Ectodermal cell (in vitro differentiated cells): ENCODE measurements at regions not wholly inside any gene's neighbourhood (a gene's known extent, or its start where the extent isn't known, plus 50 kb on each side); places are given as distances from the start of the nearest gene placed in this dataset.

Experiments
- H3K27ac ChIP-seq: 2 replicates; pipeline ENCODE4 v1.7.0; 2013; ENCODE audit warnings: mild to moderate bottlenecking, low read depth, low read length; ENCODE audit not compliant: insufficient read depth, poor library complexity, severe bottlenecking
- H3K27me3 ChIP-seq: 2 replicates; pipeline ENCODE4 v1.7.0; 2013; ENCODE audit warnings: mild to moderate bottlenecking, low read length; ENCODE audit not compliant: insufficient read depth, control insufficient read depth, poor library complexity, severe bottlenecking
- H3K36me3 ChIP-seq: one replicate; pipeline ENCODE4 v1.7.0; 2013; ENCODE audit warnings: low read length; ENCODE audit not compliant: control insufficient read depth, insufficient read depth
- H3K4me1 ChIP-seq: one replicate; pipeline ENCODE4 v1.7.0; 2013; ENCODE audit warnings: low read length; ENCODE audit not compliant: control insufficient read depth, insufficient read depth
- H3K4me3 ChIP-seq: 2 replicates; pipeline ENCODE4 v1.7.0; 2013; ENCODE audit warnings: low read depth, low read length, control low read depth; ENCODE audit not compliant: insufficient read depth
- H3K9me3 ChIP-seq: 2 replicates; pipeline ENCODE4 v1.7.0; 2013; ENCODE audit warnings: mild to moderate bottlenecking, low read length, moderate library complexity; ENCODE audit not compliant: control insufficient read depth
- WGBS, 2 experiments: methylation state at CpG; one replicate each; pipeline ENCODE4 v1.1.7; 2013; ENCODE audit warnings: missing lambda C conversion rate in 2 of 2; 5-methylcytosine and 5-hydroxymethylcytosine counted together

DNA sequence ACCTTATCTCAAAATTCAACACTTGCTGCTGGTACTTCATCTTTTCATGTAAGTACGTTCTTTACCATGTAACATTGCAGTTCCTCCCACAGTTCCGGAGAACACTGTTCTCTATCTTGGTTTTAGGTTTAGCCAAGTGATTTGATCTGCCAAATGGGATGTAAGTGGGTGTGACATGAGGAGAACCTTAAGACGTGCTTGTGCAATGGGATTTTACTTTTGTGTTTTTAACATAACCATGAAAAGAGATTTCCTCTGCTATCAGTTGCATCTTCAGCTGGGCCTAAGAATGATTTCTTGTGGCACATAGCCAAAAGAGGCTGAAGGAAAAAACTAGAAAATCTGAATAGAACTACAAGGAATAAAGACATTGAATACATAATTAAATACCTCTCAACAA lies 894.5 kb upstream of the ALCAM start:
- H3K36me3 ChIP-seq, result no peaks in the 10 kb centered on the region
- no peaks in the 10 kb centered on the region for H3K27me3 ChIP-seq
- H3K4me3 ChIP-seq, result no peak overlapping the region
- no peaks in the 10 kb centered on the region for H3K9me3 ChIP-seq
- 94 to 98% methylated on average over 3 of the region's 3 CpGs for WGBS, 2 experiments
- H3K4me1 ChIP-seq, result no peaks in the 10 kb centered on the region
- H3K27ac ChIP-seq, result no peak overlapping the region

DNA sequence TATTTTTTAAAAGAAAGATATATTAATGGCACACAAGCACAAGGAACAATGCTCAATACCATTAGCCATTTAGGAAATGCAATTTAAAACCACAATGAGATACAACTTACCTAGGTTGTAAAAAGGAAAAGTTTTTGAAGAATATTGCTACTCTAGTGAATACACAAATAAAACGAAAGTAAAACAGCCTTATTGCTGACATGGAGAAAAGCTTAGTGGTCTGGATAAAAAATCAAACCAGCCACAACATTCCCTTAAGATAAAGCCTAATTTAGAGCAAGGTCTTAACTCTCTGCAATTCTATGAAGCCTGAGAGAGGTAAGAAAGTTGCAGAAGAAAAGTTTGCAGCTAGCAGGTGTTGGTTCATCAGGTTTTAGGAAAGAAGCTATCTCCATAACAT lies 892.7 kb upstream of the ALCAM start:
- Histone ChIP-seq H3K27ac (no peak overlapping the region), H3K27me3 (no peaks in the 10 kb centered on the region), H3K9me3 (no peaks in the 10 kb centered on the region), H3K36me3 (no peaks in the 10 kb centered on the region), H3K4me3 (no peak overlapping the region), H3K4me1 (no peaks in the 10 kb centered on the region)
- 91 to 100% methylated on average over 1 of the region's 1 CpG for WGBS, 2 experiments

DNA sequence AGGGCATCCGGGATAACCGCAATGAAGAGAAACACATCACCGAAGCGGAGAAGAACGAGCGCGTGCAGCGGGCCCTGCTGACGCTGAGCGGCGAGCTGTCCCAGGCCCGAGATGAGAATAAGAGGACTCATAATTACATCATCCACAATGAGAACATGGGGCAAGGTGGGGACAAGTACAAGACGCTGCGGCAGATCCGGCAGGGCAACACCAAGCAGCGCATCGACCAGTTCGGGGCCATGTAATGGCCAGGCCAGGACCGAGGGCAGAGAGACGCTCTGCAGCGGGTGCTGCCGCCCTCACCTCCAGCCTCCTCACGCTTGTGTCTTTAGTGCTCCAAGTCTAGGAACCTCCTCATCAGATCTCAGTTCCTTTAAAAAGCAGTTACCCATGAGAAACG lies 863.7 kb upstream of the ALCAM start:
- H3K4me1 ChIP-seq, result no peaks in the 10 kb centered on the region
- no peaks in the 10 kb centered on the region for H3K36me3 ChIP-seq
- no peaks in the 10 kb centered on the region for H3K27me3 ChIP-seq
- 96% methylated on average over 24 of the region's 24 CpGs for WGBS, 2 experiments
- H3K27ac ChIP-seq, result no peak overlapping the region
- H3K4me3 ChIP-seq, result no peak overlapping the region
- no peaks in the 10 kb centered on the region for H3K9me3 ChIP-seq

DNA sequence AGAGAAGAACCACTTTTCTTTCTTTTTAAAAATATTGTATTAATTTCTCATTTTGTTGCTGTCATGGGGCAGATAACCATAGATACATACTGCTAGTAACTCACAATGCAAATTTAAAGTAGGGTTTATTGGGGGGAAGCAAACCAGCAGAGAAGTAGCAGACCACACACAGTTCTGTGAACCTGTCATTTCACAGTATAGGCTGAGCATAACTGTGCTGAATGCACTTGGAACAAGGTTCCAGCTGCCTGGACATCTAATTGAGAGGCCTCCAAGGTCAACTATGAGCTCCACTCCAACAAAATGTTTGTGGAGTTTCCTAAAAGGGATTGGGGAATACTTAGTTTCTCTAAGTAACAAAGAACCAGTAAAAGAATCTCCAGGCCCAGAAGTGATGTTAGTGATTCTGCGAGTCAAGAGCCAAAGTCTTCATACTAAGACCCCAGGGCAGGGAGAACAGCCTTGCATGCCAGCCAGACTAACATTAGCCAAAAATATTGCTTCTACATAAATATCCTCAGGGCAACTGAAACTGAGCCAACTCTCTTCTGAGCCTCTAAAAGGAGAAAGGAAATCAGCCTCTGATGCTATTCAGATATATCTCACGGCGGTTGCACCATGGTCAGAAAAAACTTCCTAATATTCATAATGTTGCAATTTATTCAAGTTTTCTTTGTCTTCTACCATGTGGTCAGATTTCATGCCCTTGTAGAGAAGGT lies 856.4 kb upstream of the ALCAM start:
- Histone ChIP-seq H3K9me3 (no peaks in the 10 kb centered on the region), H3K4me1 (no peaks in the 10 kb centered on the region), H3K27ac (no peak overlapping the region), H3K36me3 (no peaks in the 10 kb centered on the region), H3K27me3 (no peaks in the 10 kb centered on the region), H3K4me3 (no peak overlapping the region)
- 93 to 100% methylated on average over 2 to 3 of the region's 3 CpGs for WGBS, 2 experiments

DNA sequence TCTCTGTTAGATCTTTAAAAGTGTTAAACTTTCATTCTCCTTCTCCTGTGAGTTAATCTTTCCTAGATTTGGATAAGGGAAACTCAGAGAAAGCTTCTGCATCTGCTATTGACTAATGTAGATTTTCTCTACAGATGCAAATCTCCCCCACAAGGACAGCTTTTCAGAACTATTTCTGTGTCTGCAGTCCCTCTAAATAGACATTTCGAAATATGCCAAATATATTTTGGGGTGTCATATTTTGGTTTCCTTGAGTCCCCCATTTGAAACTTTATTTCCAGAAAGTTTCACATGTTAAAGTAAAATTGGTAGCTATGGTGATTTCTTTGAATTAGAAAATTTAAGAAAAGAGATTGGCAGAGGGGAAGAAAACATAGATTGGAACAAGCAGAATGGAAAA lies 852.3 kb upstream of the ALCAM start:
- H3K4me1 ChIP-seq, result no peaks in the 10 kb centered on the region
- no peaks in the 10 kb centered on the region for H3K9me3 ChIP-seq
- WGBS, 2 experiments, result 88 to 100% methylated on average over 1 of the region's 1 CpG
- no peaks in the 10 kb centered on the region for H3K36me3 ChIP-seq
- no peaks in the 10 kb centered on the region for H3K27me3 ChIP-seq
- no peak overlapping the region for H3K27ac ChIP-seq
- no peak overlapping the region for H3K4me3 ChIP-seq

DNA sequence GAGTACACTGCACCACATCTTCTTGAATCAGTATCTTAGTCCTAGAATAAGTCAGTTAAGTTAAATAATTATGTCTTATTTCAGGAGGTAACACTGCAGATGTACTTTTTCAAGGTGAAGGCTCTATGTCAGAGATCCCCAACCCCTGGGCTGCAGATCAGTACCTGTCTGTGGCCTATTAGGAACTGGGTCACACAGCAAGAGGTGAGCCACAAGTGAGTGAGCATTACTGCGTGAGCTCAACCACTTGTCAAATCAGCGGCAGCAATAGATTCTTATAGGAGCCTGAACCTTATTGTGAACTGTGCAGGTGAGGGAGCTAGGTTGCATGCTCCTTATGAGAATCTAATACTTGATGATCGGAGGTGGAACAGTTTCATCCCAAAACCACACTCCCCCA lies 851.9 kb upstream of the ALCAM start:
- H3K27ac ChIP-seq, result no peak overlapping the region
- H3K4me1 ChIP-seq, result no peaks in the 10 kb centered on the region
- 90 to 97% methylated on average over 3 of the region's 3 CpGs for WGBS, 2 experiments
- H3K36me3 ChIP-seq, result no peaks in the 10 kb centered on the region
- H3K4me3 ChIP-seq, result no peak overlapping the region
- H3K9me3 ChIP-seq, result no peaks in the 10 kb centered on the region
- H3K27me3 ChIP-seq, result no peaks in the 10 kb centered on the region

DNA sequence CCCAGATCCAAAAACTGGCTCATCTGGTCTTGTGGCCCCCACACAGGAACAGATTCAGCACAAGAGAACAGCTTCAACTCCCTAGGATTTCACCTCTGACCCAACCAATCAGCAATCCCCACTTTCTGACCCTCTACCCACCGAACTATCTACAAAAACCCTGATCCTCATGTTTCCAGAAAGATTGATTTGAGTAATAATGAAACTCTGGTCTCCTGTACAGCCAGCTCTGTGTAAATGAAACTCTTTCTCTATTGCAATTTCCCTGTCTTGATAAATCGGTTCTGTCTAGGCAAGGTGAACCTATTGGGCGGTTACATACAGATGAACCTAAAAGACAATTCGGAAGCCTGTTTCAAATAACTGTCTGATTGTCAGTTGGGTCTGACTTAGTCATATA lies 847.6 kb upstream of the ALCAM start:
- Histone ChIP-seq H3K36me3 (no peaks in the 10 kb centered on the region), H3K4me3 (no peak overlapping the region), H3K4me1 (no peaks in the 10 kb centered on the region), H3K27ac (no peak overlapping the region), H3K27me3 (no peaks in the 10 kb centered on the region), H3K9me3 (no peaks in the 10 kb centered on the region)
- 66 to 75% methylated on average over 4 of the region's 4 CpGs for WGBS, 2 experiments

DNA sequence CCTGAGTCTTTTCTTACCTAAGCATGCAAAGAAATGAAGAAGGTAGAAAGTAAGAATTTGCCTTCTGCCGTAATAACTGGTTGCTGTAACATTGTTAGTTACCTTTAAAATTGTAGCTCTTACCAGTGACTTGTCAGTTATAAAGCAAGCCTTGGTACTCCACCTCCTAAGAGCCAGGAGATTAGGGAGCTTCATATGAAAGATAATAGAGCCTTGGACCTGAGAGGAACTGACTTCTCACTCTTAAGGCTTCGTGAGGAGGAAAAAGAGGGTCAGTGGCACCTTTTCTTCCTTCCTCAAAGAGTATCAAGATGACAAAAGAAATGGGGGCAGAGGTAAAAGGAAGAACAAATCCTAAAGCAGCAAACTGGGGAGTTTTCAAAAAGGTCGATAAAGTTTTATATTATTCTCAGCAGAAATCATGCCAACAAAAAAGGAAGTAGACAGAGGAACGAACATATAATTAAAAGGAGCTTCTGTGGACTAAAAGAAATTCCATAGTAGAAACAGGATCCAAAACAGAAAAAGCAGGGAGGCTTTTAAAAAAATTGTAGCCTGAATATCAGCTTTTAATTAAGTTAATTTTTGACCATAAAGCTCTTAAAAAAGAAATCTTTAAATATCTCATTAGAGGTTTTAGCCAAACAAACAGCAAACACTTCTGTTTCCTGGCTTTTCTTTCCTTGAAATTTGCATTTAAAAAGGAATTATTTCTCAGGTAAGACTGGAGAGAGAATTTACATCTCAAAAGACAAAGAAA lies 847.1 kb upstream of the ALCAM start:
- H3K4me3 ChIP-seq, result no peak overlapping the region
- H3K9me3 ChIP-seq, result no peaks in the 10 kb centered on the region
- 32 to 33% methylated on average over 2 to 4 of the region's 4 CpGs for WGBS, 2 experiments
- no peaks in the 10 kb centered on the region for H3K27me3 ChIP-seq
- no peaks in the 10 kb centered on the region for H3K4me1 ChIP-seq
- no peak overlapping the region for H3K27ac ChIP-seq
- no peaks in the 10 kb centered on the region for H3K36me3 ChIP-seq

DNA sequence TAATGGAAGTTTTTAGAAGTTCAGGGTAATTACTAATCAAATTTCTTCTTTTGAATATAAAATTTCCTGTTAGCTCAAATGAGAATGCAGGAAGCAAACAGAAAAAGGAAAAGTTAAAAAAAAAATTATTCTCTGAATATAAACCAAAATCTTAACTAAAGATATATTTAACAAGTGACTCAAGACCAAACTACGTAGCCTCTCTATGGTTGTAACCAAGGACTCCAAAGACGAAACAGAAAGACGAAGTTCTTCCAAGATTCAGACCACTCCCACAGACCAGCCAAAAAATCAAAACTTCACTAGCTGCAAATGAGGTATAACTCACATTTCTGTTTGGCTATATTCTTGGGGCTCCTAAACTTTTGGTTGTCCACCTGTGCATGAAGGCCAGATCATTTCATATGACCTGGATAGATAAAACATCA lies 846.5 kb upstream of the ALCAM start:
- no peaks in the 10 kb centered on the region for H3K27me3 ChIP-seq
- no peaks in the 10 kb centered on the region for H3K4me1 ChIP-seq
- WGBS, 2 experiments, result 68 to 71% methylated on average over 3 of the region's 3 CpGs
- H3K9me3 ChIP-seq, result no peaks in the 10 kb centered on the region
- H3K4me3 ChIP-seq, result no peak overlapping the region
- H3K27ac ChIP-seq, result no peak overlapping the region
- H3K36me3 ChIP-seq, result no peaks in the 10 kb centered on the region

DNA sequence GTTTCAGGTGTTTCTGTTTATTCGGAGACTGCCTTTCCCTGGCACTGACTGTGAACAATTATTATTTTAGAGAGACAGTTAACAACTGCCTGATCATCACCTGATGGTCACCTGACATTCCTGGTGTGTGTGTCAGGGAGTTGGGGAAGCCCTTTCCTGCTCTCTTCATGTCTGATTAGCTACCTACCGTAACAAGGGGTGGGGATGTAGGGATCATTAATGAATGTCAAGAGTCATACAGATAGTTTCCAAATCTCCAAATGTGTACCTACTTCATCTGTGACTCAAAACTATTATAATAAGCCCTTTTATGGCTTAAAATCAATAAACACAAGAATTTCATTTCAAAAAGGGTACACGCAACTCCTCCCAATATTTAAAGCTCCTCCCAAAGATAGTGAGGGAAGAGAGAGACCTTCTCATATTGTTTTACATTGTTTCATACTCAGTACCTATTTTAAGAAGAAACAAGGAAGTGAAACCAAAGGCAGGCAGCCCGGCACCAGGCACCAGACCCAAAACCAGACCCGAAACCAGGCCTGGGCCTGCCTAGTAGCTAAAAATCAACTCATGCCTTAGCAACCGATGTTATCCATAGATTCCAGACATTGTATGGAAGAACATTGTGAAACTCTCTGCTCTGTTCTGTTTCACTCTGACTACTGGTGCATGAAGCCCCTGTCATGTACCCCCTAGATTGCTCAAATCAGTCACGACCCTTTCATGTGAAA lies 844.9 kb upstream of the ALCAM start:
- H3K27me3 ChIP-seq, result no peaks in the 10 kb centered on the region
- WGBS, 2 experiments, result 82% methylated on average over 6 to 7 of the region's 7 CpGs
- H3K27ac ChIP-seq, result no peak overlapping the region
- no peaks in the 10 kb centered on the region for H3K36me3 ChIP-seq
- no peak overlapping the region for H3K4me3 ChIP-seq
- H3K9me3 ChIP-seq, result no peaks in the 10 kb centered on the region
- H3K4me1 ChIP-seq, result no peaks in the 10 kb centered on the region
